ENCODE measurements at regions not wholly inside any gene's neighbourhood (a gene's known extent, or its start where the extent isn't known, plus 50 kb on each side); places are given as distances from the start of the nearest gene placed in this dataset.

DNA sequence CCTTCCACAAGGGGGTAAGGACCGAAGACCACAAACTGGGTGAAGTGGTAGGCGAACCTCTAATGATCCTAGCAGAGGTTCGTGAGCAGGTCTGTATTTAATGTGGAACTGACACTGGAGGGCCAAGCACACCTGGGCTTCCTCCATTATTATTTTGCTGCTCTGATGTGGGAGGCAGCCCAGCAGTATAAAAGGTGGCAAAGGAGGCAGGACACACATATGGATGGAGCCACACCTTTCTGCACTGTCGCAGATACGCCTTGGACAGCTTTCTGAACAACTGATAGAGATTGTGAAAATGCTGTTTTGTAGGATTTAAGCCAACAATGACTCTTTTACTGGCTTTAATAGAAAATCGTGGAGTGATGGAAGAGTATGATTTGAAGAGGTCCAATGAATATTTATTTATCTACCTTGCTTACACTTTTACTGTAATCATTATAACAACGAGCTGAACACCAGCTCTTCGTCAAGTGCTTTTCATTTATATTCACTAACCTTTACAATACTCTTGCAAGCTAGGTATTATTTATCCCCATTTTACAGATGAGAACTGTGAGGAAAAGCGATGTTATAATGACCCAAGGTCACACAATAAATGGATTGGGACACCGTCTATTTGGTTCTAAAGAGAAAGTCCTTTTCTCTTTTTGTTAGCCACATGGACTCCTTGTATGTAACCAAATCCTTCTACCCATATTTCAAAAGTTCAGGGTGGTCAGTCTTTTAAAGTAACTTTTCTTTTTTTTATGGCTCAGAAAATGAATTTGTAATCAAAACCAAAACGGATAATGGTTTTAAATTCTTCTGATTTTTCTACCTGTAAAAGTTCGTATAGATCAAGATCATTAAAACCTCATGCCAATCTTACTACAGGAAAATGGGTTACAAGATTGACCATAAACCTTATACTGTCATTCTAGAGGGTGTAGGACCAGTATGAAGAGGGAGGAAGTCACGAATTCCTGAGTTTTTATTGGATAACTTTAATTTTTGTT is 116.9 kb downstream of the UTRN start:
- no peak overlapping the region for H3K4me3 ChIP-seq
- H3K36me3 ChIP-seq, result no peaks in the 10 kb centered on the region
- H3K27ac ChIP-seq, result no peak overlapping the region
- TF ChIP-seq CTCF (IDR thresholded peaks at IDR 0.05), result no peak
- H3K9me3 ChIP-seq, result peaks cover 0 to 11% of the 10 kb centered on the region in 2 donors
- H3K4me1 ChIP-seq, result peaks cover 0 to 18% of the 10 kb centered on the region in 2 donors
- H3K27me3 ChIP-seq, result no peaks in the 10 kb centered on the region
- no peak for DNase-seq (ENCODE audit: low spot score)

- DNase-seq (ENCODE audit: low spot score), result no peak
- Histone ChIP-seq H3K27ac (no peak overlapping the region), H3K4me1 (peaks cover 0 to 21% of the 10 kb centered on the region in 2 donors), H3K9me3 (peaks cover 0 to 7% of the 10 kb centered on the region in 2 donors), H3K36me3 (no peaks in the 10 kb centered on the region), H3K4me3 (no peak overlapping the region), H3K27me3 (no peaks in the 10 kb centered on the region)
- no peak for TF ChIP-seq CTCF (IDR thresholded peaks at IDR 0.05)
Measured at GRCh38 chr6:144402750-144403149, 117.6 kb downstream of the UTRN start.

GRCh38 chr6:144405163-144405562 is 120.0 kb downstream of the UTRN start:
- Histone ChIP-seq H3K4me3 (no peak overlapping the region), H3K27ac (no peak overlapping the region), H3K27me3 (no peaks in the 10 kb centered on the region), H3K9me3 (no peaks in the 10 kb centered on the region), H3K36me3 (no peaks in the 10 kb centered on the region), H3K4me1 (peaks cover 0 to 24% of the 10 kb centered on the region in 2 donors)
- TF ChIP-seq CTCF (IDR thresholded peaks at IDR 0.05), result no peak
- DNase-seq (ENCODE audit: low spot score), result no peak

GRCh38 chr6:144406796-144407195 is 121.7 kb downstream of the UTRN start:
- Histone ChIP-seq H3K4me1 (peaks cover 0 to 24% of the 10 kb centered on the region in 2 donors), H3K36me3 (no peaks in the 10 kb centered on the region), H3K4me3 (no peak overlapping the region), H3K27me3 (no peaks in the 10 kb centered on the region), H3K9me3 (no peaks in the 10 kb centered on the region), H3K27ac (no peak overlapping the region)
- DNase-seq (ENCODE audit: low spot score), result no peak
- no peak for TF ChIP-seq CTCF (IDR thresholded peaks at IDR 0.05)

- H3K4me3 ChIP-seq, result no peak overlapping the region
- H3K27me3 ChIP-seq, result no peaks in the 10 kb centered on the region
- TF ChIP-seq CTCF (IDR thresholded peaks at IDR 0.05), result no peak
- H3K4me1 ChIP-seq, result peaks cover 0 to 24% of the 10 kb centered on the region in 2 donors
- no peak for DNase-seq (ENCODE audit: low spot score)
- no peak overlapping the region for H3K27ac ChIP-seq
- no peaks in the 10 kb centered on the region for H3K9me3 ChIP-seq
- no peaks in the 10 kb centered on the region for H3K36me3 ChIP-seq
Measured at GRCh38 chr6:144408161-144408560, 123.0 kb downstream of the UTRN start.
